ENCODE measurements at regions not wholly inside any gene's neighbourhood (a gene's known extent, or its start where the extent isn't known, plus 50 kb on each side); places are given as distances from the start of the nearest gene placed in this dataset.

- Histone ChIP-seq H3K4me1 (ENCODE audit: control insufficient read depth, insufficient read depth, low read depth, low read length) (peaks cover 1% of the 10 kb centered on the region), H3K14ac (ENCODE audit: low read length in 2 of 2) (no peak overlapping the region), H3K23ac (ENCODE audit: low read length in 2 of 2) (no peak overlapping the region), H2AK5ac (ENCODE audit: low read length, severe bottlenecking) (no peak overlapping the region), H4K91ac (ENCODE audit: low read length) (peak overlapping the region; percentile 8), H2BK12ac (ENCODE audit: low read length in 2 of 2) (peak overlapping the region in 1 of 2 experiments; percentile 93), H3K4me3 (ENCODE audit: insufficient read depth in 1 of 2, low read depth in 1 of 2, low read length in 2 of 2) (peak overlapping the region in 1 of 2 experiments; percentile 61), H2BK15ac (ENCODE audit: low read depth, poor library complexity, severe bottlenecking) (no peak overlapping the region), H2BK5ac (ENCODE audit: low read depth, low read length, poor library complexity, severe bottlenecking) (no peak overlapping the region), H3K4ac (ENCODE audit: low read depth in 1 of 2, low read length in 2 of 2) (no peak overlapping the region), H3K9ac (ENCODE audit: low read length) (peak overlapping the region; percentile 67), H3K4me2 (ENCODE audit: low read length, poor library complexity, severe bottlenecking) (no peak overlapping the region), H3K9me3 (ENCODE audit: control insufficient read depth, low read length) (no peaks in the 10 kb centered on the region), H4K8ac (ENCODE audit: low read length) (no peak overlapping the region), H2BK120ac (ENCODE audit: low read depth, low read length) (no peak overlapping the region), H2AFZ (ENCODE audit: low read depth, low read length) (peak overlapping the region; percentile 37), H3K18ac (ENCODE audit: low read depth in 1 of 2, low read length in 2 of 2) (peak overlapping the region; percentile 5 to 86), H3K79me1 (replicated peaks; ENCODE audit: low read length, poor library complexity, severe bottlenecking) (no peaks in the 10 kb centered on the region), H3K27ac (ENCODE audit: low read length, poor library complexity, severe bottlenecking) (no peak overlapping the region), H3K36me3 (ENCODE audit: control insufficient read depth in 1 of 2, insufficient read depth in 2 of 2, low read depth in 1 of 2, low read length in 2 of 2) (no peaks in the 10 kb centered on the region), H3K27me3 (ENCODE audit: control insufficient read depth in 1 of 2, insufficient read depth in 1 of 2, low read length in 2 of 2) (no peaks in the 10 kb centered on the region)
- DNase-seq, result peak; percentile 39
- 66% methylated on average over 12 of the region's 16 CpGs for WGBS
These were observed 54.6 kb upstream of the RAPGEF2 start for GRCh38 chr4:159048166-159048886.

DNA sequence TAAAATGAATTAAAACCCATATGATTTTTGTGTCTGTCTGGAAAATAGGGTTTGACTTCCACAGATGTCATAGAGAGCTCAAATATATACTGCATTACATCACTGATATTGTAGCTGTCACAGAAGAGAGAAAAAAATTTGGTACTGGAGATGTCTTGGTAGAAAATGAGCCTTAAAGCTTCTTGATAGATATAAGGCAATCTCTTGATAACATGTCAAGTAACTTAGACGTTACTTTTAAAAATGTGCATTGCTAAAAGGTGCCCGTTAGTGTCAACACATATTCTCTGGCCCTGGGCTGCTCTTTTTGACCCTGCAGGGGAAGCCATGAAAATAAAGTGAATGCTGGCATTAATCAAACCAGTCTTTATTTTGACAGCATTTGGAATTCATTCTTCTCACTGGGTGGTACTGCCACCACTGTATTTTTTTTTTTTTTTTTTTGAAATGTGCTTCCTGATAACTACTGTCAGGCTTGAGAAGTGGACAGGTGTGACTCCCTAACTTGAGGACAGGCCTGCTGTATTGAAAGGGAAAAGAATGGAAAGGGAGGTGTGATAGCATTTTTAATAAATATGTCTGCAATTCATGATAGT lies 53.0 kb upstream of the RAPGEF2 start:
- no peak overlapping the region for H3K4me2 ChIP-seq (ENCODE audit: low read length, poor library complexity, severe bottlenecking)
- H2BK12ac ChIP-seq (ENCODE audit: low read length in 2 of 2), result no peak overlapping the region
- no peaks in the 10 kb centered on the region for H3K36me3 ChIP-seq (ENCODE audit: control insufficient read depth in 1 of 2, insufficient read depth in 2 of 2, low read depth in 1 of 2, low read length in 2 of 2)
- no peak overlapping the region for H3K4me3 ChIP-seq (ENCODE audit: insufficient read depth in 1 of 2, low read depth in 1 of 2, low read length in 2 of 2)
- H3K9ac ChIP-seq (ENCODE audit: low read length), result no peak overlapping the region
- H3K18ac ChIP-seq (ENCODE audit: low read depth in 1 of 2, low read length in 2 of 2), result no peak overlapping the region
- no peak overlapping the region for H2AFZ ChIP-seq (ENCODE audit: low read depth, low read length)
- no peak overlapping the region for H2BK15ac ChIP-seq (ENCODE audit: low read depth, poor library complexity, severe bottlenecking)
- H3K9me3 ChIP-seq (ENCODE audit: control insufficient read depth, low read length), result no peaks in the 10 kb centered on the region
- H3K27ac ChIP-seq (ENCODE audit: low read length, poor library complexity, severe bottlenecking), result no peak overlapping the region
- H3K23ac ChIP-seq (ENCODE audit: low read length in 2 of 2), result no peak overlapping the region
- no peak for DNase-seq
- H3K4me1 ChIP-seq (ENCODE audit: control insufficient read depth, insufficient read depth, low read depth, low read length), result peaks cover 1% of the 10 kb centered on the region
- no peak overlapping the region for H2BK5ac ChIP-seq (ENCODE audit: low read depth, low read length, poor library complexity, severe bottlenecking)
- no peak overlapping the region for H4K8ac ChIP-seq (ENCODE audit: low read length)
- no peak overlapping the region for H3K4ac ChIP-seq (ENCODE audit: low read depth in 1 of 2, low read length in 2 of 2)
- WGBS, result 71% methylated on average over 2 of the region's 2 CpGs
- no peak overlapping the region for H4K91ac ChIP-seq (ENCODE audit: low read length)
- no peak overlapping the region for H2AK5ac ChIP-seq (ENCODE audit: low read length, severe bottlenecking)
- no peak overlapping the region for H2BK120ac ChIP-seq (ENCODE audit: low read depth, low read length)
- no peak overlapping the region for H3K14ac ChIP-seq (ENCODE audit: low read length in 2 of 2)
- H3K27me3 ChIP-seq (ENCODE audit: control insufficient read depth in 1 of 2, insufficient read depth in 1 of 2, low read length in 2 of 2), result no peaks in the 10 kb centered on the region
- H3K79me1 ChIP-seq (replicated peaks; ENCODE audit: low read length, poor library complexity, severe bottlenecking), result no peaks in the 10 kb centered on the region

DNA sequence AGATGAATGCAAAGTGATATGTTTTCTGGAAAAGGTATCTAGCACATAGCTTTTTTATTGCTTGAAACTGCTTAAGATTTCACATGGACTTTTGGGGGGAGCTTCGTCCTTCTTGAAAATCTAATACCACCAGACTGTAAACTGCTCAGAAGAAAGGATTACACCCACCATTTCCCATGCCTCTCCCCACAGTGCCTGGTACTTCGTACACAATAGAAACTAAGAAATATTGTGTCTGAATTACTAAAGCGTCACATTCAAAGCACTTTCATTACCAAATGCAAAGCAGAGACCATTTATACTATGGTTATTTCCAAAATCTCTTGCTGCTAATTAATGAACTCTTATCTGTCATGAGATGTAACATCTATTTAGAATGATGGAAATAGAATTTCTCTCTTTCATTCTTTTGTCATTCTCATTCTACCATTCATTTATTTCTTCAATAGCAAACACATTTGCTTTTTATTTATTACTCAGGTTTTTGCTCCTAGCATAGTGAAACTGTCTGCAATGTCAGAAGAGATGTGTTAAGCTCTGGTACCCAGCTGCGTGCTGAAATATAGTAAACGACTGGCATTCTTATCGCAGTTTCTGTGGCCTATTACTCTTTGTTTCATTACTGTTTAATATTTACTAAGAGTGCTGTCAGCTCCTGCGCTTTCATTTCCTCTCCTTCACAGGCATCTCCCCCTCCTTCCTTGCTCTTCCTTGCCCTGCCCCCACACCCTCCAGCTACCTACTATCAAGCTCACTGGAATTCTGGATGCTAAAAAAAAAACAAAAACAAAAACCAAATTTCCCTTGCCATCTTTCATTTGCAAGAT lies 51.4 kb upstream of the RAPGEF2 start:
- peaks cover 1% of the 10 kb centered on the region for H3K4me1 ChIP-seq (ENCODE audit: control insufficient read depth, insufficient read depth, low read depth, low read length)
- H3K4me3 ChIP-seq (ENCODE audit: insufficient read depth in 1 of 2, low read depth in 1 of 2, low read length in 2 of 2), result no peak overlapping the region
- H3K36me3 ChIP-seq (ENCODE audit: control insufficient read depth in 1 of 2, insufficient read depth in 2 of 2, low read depth in 1 of 2, low read length in 2 of 2), result no peaks in the 10 kb centered on the region
- H2BK120ac ChIP-seq (ENCODE audit: low read depth, low read length), result no peak overlapping the region
- no peaks in the 10 kb centered on the region for H3K27me3 ChIP-seq (ENCODE audit: control insufficient read depth in 1 of 2, insufficient read depth in 1 of 2, low read length in 2 of 2)
- H3K18ac ChIP-seq (ENCODE audit: low read depth in 1 of 2, low read length in 2 of 2), result no peak overlapping the region
- no peak overlapping the region for H3K27ac ChIP-seq (ENCODE audit: low read length, poor library complexity, severe bottlenecking)
- H2BK12ac ChIP-seq (ENCODE audit: low read length in 2 of 2), result no peak overlapping the region
- H3K4me2 ChIP-seq (ENCODE audit: low read length, poor library complexity, severe bottlenecking), result no peak overlapping the region
- no peaks in the 10 kb centered on the region for H3K9me3 ChIP-seq (ENCODE audit: control insufficient read depth, low read length)
- DNase-seq, result peak; percentile 6
- no peak overlapping the region for H3K9ac ChIP-seq (ENCODE audit: low read length)
- no peaks in the 10 kb centered on the region for H3K79me1 ChIP-seq (replicated peaks; ENCODE audit: low read length, poor library complexity, severe bottlenecking)
- H4K8ac ChIP-seq (ENCODE audit: low read length), result no peak overlapping the region
- H2AK5ac ChIP-seq (ENCODE audit: low read length, severe bottlenecking), result no peak overlapping the region
- no peak overlapping the region for H3K4ac ChIP-seq (ENCODE audit: low read depth in 1 of 2, low read length in 2 of 2)
- H4K91ac ChIP-seq (ENCODE audit: low read length), result no peak overlapping the region
- WGBS, result 49% methylated on average over 7 of the region's 7 CpGs
- H3K23ac ChIP-seq (ENCODE audit: low read length in 2 of 2), result no peak overlapping the region
- H2BK15ac ChIP-seq (ENCODE audit: low read depth, poor library complexity, severe bottlenecking), result no peak overlapping the region
- no peak overlapping the region for H3K14ac ChIP-seq (ENCODE audit: low read length in 2 of 2)
- H2BK5ac ChIP-seq (ENCODE audit: low read depth, low read length, poor library complexity, severe bottlenecking), result no peak overlapping the region
- H2AFZ ChIP-seq (ENCODE audit: low read depth, low read length), result no peak overlapping the region

GRCh38 chr4:159052315-159052714 lies 50.6 kb upstream of the RAPGEF2 start:
- Histone ChIP-seq H3K27me3 (ENCODE audit: control insufficient read depth in 1 of 2, insufficient read depth in 1 of 2, low read length in 2 of 2) (no peaks in the 10 kb centered on the region), H3K4me3 (ENCODE audit: insufficient read depth in 1 of 2, low read depth in 1 of 2, low read length in 2 of 2) (no peak overlapping the region), H3K18ac (ENCODE audit: low read depth in 1 of 2, low read length in 2 of 2) (no peak overlapping the region), H3K36me3 (ENCODE audit: control insufficient read depth in 1 of 2, insufficient read depth in 2 of 2, low read depth in 1 of 2, low read length in 2 of 2) (no peaks in the 10 kb centered on the region), H3K9ac (ENCODE audit: low read length) (no peak overlapping the region), H2BK120ac (ENCODE audit: low read depth, low read length) (no peak overlapping the region), H3K79me1 (replicated peaks; ENCODE audit: low read length, poor library complexity, severe bottlenecking) (no peaks in the 10 kb centered on the region), H3K4me2 (ENCODE audit: low read length, poor library complexity, severe bottlenecking) (no peak overlapping the region), H2BK15ac (ENCODE audit: low read depth, poor library complexity, severe bottlenecking) (no peak overlapping the region), H3K4me1 (ENCODE audit: control insufficient read depth, insufficient read depth, low read depth, low read length) (peaks cover 1% of the 10 kb centered on the region), H3K14ac (ENCODE audit: low read length in 2 of 2) (no peak overlapping the region), H3K23ac (ENCODE audit: low read length in 2 of 2) (no peak overlapping the region), H3K4ac (ENCODE audit: low read depth in 1 of 2, low read length in 2 of 2) (no peak overlapping the region), H2AK5ac (ENCODE audit: low read length, severe bottlenecking) (no peak overlapping the region), H2AFZ (ENCODE audit: low read depth, low read length) (no peak overlapping the region), H3K9me3 (ENCODE audit: control insufficient read depth, low read length) (no peaks in the 10 kb centered on the region), H4K91ac (ENCODE audit: low read length) (no peak overlapping the region), H2BK12ac (ENCODE audit: low read length in 2 of 2) (no peak overlapping the region), H3K27ac (ENCODE audit: low read length, poor library complexity, severe bottlenecking) (no peak overlapping the region), H2BK5ac (ENCODE audit: low read depth, low read length, poor library complexity, severe bottlenecking) (no peak overlapping the region), H4K8ac (ENCODE audit: low read length) (no peak overlapping the region)
- WGBS, result 98% methylated on average over 4 of the region's 6 CpGs
- DNase-seq, result no peak

All from mesenchymal stem cell (in vitro differentiated cells and primary cell).